ENCODE measurements at regions not wholly inside any gene's neighbourhood (a gene's known extent, or its start where the extent isn't known, plus 50 kb on each side); places are given as distances from the start of the nearest gene placed in this dataset.

DNA sequence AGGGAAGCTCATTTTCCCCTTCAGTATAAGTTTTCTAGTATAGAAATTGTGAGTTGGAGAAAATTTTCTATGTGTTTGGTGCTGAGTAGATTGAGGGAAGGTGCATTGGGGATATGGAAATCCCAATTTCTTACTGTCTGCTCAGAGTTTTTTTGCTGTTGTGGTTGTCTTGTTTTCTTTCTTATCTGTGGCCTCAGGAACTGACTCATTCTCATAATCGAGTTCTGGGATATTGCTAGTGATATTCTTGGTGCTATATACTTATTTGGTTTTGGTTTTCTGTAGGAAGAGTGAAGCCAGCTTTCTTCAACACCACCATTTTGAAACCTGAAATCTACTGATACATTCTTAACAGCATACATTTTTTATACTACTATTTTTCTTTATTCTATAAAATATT, 869.2 kb downstream of the DIPK2A start:
- TF ChIP-seq NFIC (IDR thresholded peaks at IDR 0.05), result no peak
- no peak for TF ChIP-seq TCF12 (IDR thresholded peaks at IDR 0.05; ENCODE audit: low read depth)
- no peak for TF ChIP-seq MAX (IDR thresholded peaks at IDR 0.05)
- no peak for TF ChIP-seq TEAD4 (IDR thresholded peaks at IDR 0.05)
- TF ChIP-seq CEBPB (IDR thresholded peaks at IDR 0.05), result no peak
- TF ChIP-seq CREB1 (IDR thresholded peaks at IDR 0.05; ENCODE audit: low read depth), result no peak
- TF ChIP-seq EGR1 (IDR thresholded peaks at IDR 0.05), result no peak
- no peak for TF ChIP-seq USF1 (IDR thresholded peaks at IDR 0.05)

GRCh38 chr3:144843099-144843498, 871.5 kb downstream of the DIPK2A start:
- TF ChIP-seq RAD21 (IDR thresholded peaks at IDR 0.05; ENCODE audit: low read depth), result no peak
- TF ChIP-seq, protein P1, sequence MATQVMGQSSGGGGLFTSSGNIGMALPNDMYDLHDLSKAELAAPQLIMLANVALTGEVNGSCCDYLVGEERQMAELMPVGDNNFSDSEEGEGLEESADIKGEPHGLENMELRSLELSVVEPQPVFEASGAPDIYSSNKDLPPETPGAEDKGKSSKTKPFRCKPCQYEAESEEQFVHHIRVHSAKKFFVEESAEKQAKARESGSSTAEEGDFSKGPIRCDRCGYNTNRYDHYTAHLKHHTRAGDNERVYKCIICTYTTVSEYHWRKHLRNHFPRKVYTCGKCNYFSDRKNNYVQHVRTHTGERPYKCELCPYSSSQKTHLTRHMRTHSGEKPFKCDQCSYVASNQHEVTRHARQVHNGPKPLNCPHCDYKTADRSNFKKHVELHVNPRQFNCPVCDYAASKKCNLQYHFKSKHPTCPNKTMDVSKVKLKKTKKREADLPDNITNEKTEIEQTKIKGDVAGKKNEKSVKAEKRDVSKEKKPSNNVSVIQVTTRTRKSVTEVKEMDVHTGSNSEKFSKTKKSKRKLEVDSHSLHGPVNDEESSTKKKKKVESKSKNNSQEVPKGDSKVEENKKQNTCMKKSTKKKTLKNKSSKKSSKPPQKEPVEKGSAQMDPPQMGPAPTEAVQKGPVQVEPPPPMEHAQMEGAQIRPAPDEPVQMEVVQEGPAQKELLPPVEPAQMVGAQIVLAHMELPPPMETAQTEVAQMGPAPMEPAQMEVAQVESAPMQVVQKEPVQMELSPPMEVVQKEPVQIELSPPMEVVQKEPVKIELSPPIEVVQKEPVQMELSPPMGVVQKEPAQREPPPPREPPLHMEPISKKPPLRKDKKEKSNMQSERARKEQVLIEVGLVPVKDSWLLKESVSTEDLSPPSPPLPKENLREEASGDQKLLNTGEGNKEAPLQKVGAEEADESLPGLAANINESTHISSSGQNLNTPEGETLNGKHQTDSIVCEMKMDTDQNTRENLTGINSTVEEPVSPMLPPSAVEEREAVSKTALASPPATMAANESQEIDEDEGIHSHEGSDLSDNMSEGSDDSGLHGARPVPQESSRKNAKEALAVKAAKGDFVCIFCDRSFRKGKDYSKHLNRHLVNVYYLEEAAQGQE (IDR thresholded peaks at IDR 0.05; ENCODE audit: low read depth), result no peak
- TF ChIP-seq EP300 (IDR thresholded peaks at IDR 0.05; ENCODE audit: borderline replicate concordance), result no peak
- no peak for TF ChIP-seq EGR1 (IDR thresholded peaks at IDR 0.05)
- TF ChIP-seq TCF12 (IDR thresholded peaks at IDR 0.05; ENCODE audit: low read depth), result no peak
- no peak for TF ChIP-seq ZBTB7A (IDR thresholded peaks at IDR 0.05; ENCODE audit: low read depth)
- TF ChIP-seq USF1 (IDR thresholded peaks at IDR 0.05), result no peak
- TF ChIP-seq FOXM1 (IDR thresholded peaks at IDR 0.05; ENCODE audit: borderline replicate concordance, low read depth), result no peak
- TF ChIP-seq CREB1 (IDR thresholded peaks at IDR 0.05; ENCODE audit: low read depth), result no peak
- TF ChIP-seq MAX (IDR thresholded peaks at IDR 0.05), result no peak
- no peak for TF ChIP-seq NFIC (IDR thresholded peaks at IDR 0.05)
- TF ChIP-seq TAF1 (IDR thresholded peaks at IDR 0.05; ENCODE audit: low read depth), result no peak
- TF ChIP-seq CEBPB (IDR thresholded peaks at IDR 0.05), result no peak
- TF ChIP-seq YY1 (IDR thresholded peaks at IDR 0.05; ENCODE audit: low read depth), result no peak
- TF ChIP-seq TEAD4 (IDR thresholded peaks at IDR 0.05), result no peak

DNA sequence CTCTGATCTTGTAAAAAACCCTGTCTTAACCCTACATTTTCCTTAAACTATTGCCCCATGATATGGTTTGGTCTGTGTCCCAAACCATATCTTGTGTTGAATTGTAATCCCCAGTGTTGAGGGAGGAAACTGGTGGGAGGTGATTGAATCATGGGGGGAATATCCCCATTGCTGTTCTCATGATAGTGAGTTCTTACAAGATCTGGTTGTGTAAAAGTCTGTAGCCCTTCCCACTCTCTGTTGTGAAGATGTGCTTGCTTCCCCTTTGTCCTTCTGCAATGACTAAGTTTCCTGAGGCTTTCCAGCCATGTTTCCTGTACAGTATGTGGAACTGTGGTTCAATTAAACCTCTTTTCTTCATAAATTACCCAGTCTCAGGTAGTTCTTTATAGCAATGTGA, 881.4 kb downstream of the DIPK2A start:
- TF ChIP-seq CEBPB (IDR thresholded peaks at IDR 0.05) (no peak), RAD21 (IDR thresholded peaks at IDR 0.05; ENCODE audit: low read depth) (no peak), ZBTB7A (IDR thresholded peaks at IDR 0.05; ENCODE audit: low read depth) (no peak), FOXM1 (IDR thresholded peaks at IDR 0.05; ENCODE audit: borderline replicate concordance, low read depth) (no peak), TCF12 (IDR thresholded peaks at IDR 0.05; ENCODE audit: low read depth) (no peak), USF1 (IDR thresholded peaks at IDR 0.05) (no peak), MAX (IDR thresholded peaks at IDR 0.05) (no peak)
- TF ChIP-seq, protein P1 (IDR thresholded peaks at IDR 0.05; ENCODE audit: low read depth), result no peak

DNA sequence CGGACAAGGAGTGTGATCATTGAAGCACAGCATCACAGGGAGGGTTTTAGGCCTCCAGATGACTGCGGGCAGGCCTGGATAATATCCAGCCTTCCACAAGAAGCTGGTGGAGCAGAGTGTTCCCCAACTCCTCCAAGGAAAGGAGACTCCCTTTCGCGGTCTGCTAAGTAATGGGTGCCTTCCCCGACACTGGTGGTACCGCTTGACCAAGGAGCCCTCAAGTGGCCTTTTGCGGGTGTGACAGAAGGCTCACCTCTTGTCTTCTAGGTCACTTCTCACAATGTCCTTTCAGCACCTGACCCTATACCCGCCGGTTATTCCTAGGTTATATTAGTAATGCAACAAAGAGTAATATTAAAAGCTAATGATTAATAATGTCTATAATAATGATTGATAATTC, 882.4 kb downstream of the DIPK2A start:
- 0 out of 2 replicates have a peak, but pooled peaks have one; percentile 3 for TF ChIP-seq RAD21 (IDR thresholded peaks at IDR 0.05; ENCODE audit: low read depth)

DNA sequence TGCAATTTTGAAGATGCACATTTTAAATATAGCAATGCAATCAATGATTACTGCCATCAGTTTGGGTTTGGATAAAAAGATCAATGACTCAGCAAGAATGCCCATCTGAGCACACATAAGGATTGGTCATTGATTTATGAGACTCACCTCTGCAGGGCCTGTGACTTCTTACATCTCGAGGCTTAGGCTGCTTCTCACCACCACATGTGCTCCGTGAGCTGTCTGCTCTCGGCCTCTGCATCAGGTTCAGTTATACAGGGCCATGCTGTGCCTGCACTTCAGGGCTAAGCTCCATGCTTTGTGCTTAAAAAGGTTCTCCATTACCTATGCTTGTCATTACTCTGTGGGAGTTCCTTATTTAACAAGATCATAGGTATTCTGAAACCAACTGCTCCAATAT, 887.5 kb downstream of the DIPK2A start:
- TF ChIP-seq ZBTB7A (IDR thresholded peaks at IDR 0.05; ENCODE audit: low read depth), result no peak
- TF ChIP-seq TAF1 (IDR thresholded peaks at IDR 0.05; ENCODE audit: low read depth), result no peak
- no peak for TF ChIP-seq FOXM1 (IDR thresholded peaks at IDR 0.05; ENCODE audit: borderline replicate concordance, low read depth)
- TF ChIP-seq YY1 (IDR thresholded peaks at IDR 0.05; ENCODE audit: low read depth), result no peak
- TF ChIP-seq TEAD4 (IDR thresholded peaks at IDR 0.05), result no peak
- no peak for TF ChIP-seq EGR1 (IDR thresholded peaks at IDR 0.05)
- TF ChIP-seq MAX (IDR thresholded peaks at IDR 0.05), result no peak
- no peak for TF ChIP-seq EP300 (IDR thresholded peaks at IDR 0.05; ENCODE audit: borderline replicate concordance)
- no peak for TF ChIP-seq RAD21 (IDR thresholded peaks at IDR 0.05; ENCODE audit: low read depth)
- TF ChIP-seq CEBPB (IDR thresholded peaks at IDR 0.05), result no peak
- no peak for TF ChIP-seq USF1 (IDR thresholded peaks at IDR 0.05)
